ENCODE measurements at regions not wholly inside any gene's neighbourhood (a gene's known extent, or its start where the extent isn't known, plus 50 kb on each side); places are given as distances from the start of the nearest gene placed in this dataset.

DNA sequence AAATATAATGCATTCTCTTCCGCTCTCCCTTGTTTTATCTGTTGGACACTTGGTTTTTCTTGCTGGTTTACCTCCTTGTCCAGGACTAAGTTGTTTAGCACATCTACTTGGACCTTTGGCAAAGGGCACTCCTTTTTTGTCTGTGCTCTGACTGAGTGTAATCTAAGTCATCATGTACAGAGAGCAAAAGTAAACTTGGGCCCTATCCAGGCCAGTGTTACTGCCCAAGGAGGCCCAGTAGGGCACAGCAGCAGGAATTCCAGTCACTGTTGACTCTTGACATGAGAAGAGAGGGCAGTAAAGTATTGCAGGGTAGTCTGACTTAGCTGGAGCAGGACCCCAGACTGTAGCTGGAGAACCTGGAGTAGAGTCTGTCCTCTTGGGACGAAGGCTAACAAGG is 445.5 kb downstream of the ZIC3 start:
- no peaks in the 10 kb centered on the region for H3K27me3 ChIP-seq (ENCODE audit: control insufficient read depth, insufficient read depth, low read length)
- H3K36me3 ChIP-seq (ENCODE audit: control insufficient read depth, insufficient read depth, low read length) = no peaks in the 10 kb centered on the region
- no peak for DNase-seq (ENCODE audit: low read depth in 2 of 2)
- no peak overlapping the region for H2AFZ ChIP-seq (ENCODE audit: low read length)
- no peak overlapping the region for H3K27ac ChIP-seq (ENCODE audit: insufficient read depth, low read length)
- TF ChIP-seq, protein P1, sequence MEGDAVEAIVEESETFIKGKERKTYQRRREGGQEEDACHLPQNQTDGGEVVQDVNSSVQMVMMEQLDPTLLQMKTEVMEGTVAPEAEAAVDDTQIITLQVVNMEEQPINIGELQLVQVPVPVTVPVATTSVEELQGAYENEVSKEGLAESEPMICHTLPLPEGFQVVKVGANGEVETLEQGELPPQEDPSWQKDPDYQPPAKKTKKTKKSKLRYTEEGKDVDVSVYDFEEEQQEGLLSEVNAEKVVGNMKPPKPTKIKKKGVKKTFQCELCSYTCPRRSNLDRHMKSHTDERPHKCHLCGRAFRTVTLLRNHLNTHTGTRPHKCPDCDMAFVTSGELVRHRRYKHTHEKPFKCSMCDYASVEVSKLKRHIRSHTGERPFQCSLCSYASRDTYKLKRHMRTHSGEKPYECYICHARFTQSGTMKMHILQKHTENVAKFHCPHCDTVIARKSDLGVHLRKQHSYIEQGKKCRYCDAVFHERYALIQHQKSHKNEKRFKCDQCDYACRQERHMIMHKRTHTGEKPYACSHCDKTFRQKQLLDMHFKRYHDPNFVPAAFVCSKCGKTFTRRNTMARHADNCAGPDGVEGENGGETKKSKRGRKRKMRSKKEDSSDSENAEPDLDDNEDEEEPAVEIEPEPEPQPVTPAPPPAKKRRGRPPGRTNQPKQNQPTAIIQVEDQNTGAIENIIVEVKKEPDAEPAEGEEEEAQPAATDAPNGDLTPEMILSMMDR (conservative IDR thresholded peaks at IDR 0.05 in 1 of 2, IDR thresholded peaks at IDR 0.05 in 1 of 2; ENCODE audit: low read depth in 1 of 2, low read length in 2 of 2) = no peak
- TF ChIP-seq EZH2 (IDR thresholded peaks at IDR 0.05; ENCODE audit: low read length, missing control alignments) = no peak
- H3K4me2 ChIP-seq (ENCODE audit: extremely low read depth, insufficient read depth, low read length) = no peak overlapping the region
- no peaks in the 10 kb centered on the region for H3K4me1 ChIP-seq (ENCODE audit: control insufficient read depth, extremely low read depth, insufficient read depth, low read length)
- H3K9ac ChIP-seq (ENCODE audit: insufficient read depth, low read length) = no peak overlapping the region
- no peaks in the 10 kb centered on the region for H3K79me2 ChIP-seq (ENCODE audit: control insufficient read depth, insufficient read depth, low read length)
- H3K9me3 ChIP-seq (ENCODE audit: control insufficient read depth, insufficient read depth, low read depth, low read length) = no peaks in the 10 kb centered on the region
- no peak overlapping the region for H3K4me3 ChIP-seq (replicated peaks in 1 of 4; ENCODE audit: control extremely low read depth in 1 of 4, insufficient read depth in 1 of 4, low read depth in 3 of 4, low read length in 4 of 4)
- H4K20me1 ChIP-seq (ENCODE audit: control insufficient read depth, extremely low read depth, insufficient read depth, low read length) = no peaks in the 10 kb centered on the region

DNA sequence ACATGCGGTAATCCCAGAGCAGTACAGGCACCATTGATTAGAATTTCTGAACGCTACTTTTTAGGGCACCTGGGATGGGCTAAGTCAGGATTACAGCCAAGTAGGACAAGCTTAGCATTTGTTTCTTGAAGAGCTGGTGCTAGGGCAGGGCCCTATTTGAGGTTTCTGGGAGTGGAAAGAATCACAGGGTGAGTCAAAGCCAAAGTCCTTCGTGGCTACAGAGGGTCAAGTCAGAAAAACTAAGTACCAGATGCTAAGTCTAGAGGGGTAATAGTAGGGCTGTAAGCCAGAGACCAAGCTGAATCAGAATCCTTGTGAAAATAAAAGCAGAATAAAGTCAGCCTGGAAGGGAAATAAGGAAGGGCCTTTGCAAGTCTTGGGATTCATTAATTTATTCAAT is 448.6 kb downstream of the ZIC3 start:
- TF ChIP-seq EZH2 (IDR thresholded peaks at IDR 0.05; ENCODE audit: low read length, missing control alignments) = no peak
- TF ChIP-seq, protein P1 (conservative IDR thresholded peaks at IDR 0.05 in 1 of 2, IDR thresholded peaks at IDR 0.05 in 1 of 2; ENCODE audit: low read depth in 1 of 2, low read length in 2 of 2) = no peak

DNA sequence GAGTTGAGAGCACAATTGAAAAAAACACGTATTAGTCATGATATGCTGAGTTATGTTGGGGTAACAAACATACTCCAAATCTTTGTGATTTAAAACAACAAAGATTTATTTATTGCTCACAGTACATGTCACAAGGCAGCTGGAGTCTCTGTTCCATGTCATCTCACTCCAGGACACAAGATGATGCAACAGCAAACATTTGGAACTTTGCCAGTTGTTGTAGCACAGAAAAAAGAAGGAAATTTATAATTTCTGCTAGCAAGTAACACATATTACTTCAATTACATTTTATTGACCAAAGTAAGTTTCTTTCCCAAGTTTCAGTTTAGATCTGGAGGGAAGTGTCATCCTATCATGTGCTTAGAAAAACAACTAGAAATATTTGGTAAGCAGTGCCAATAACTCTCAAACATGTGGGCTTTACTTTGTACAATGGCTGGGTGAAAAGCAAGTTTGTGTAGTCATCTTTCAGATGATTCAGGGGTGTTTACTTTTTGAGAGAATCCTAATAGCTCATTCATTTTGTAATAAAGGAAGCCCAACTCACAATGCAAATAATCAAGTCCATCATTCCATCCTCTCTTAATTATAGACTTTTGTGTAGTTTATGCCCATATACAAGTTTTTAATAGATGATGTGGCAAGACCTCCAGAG is 452.3 kb downstream of the ZIC3 start:
- Histone ChIP-seq H3K27me3 (ENCODE audit: control insufficient read depth, insufficient read depth, low read length) (no peaks in the 10 kb centered on the region), H3K9me3 (ENCODE audit: control insufficient read depth, insufficient read depth, low read depth, low read length) (no peaks in the 10 kb centered on the region), H2AFZ (ENCODE audit: low read length) (no peak overlapping the region), H3K4me3 (replicated peaks in 1 of 4; ENCODE audit: control extremely low read depth in 1 of 4, insufficient read depth in 1 of 4, low read depth in 3 of 4, low read length in 4 of 4) (no peak overlapping the region), H3K79me2 (ENCODE audit: control insufficient read depth, insufficient read depth, low read length) (no peaks in the 10 kb centered on the region), H4K20me1 (ENCODE audit: control insufficient read depth, extremely low read depth, insufficient read depth, low read length) (no peaks in the 10 kb centered on the region), H3K4me2 (ENCODE audit: extremely low read depth, insufficient read depth, low read length) (no peak overlapping the region), H3K27ac (ENCODE audit: insufficient read depth, low read length) (no peak overlapping the region), H3K4me1 (ENCODE audit: control insufficient read depth, extremely low read depth, insufficient read depth, low read length) (no peaks in the 10 kb centered on the region), H3K36me3 (ENCODE audit: control insufficient read depth, insufficient read depth, low read length) (no peaks in the 10 kb centered on the region), H3K9ac (ENCODE audit: insufficient read depth, low read length) (no peak overlapping the region)
- DNase-seq (ENCODE audit: low read depth in 2 of 2) = peak in 1 of 2 donors; percentile 5
- TF ChIP-seq, protein P1 (conservative IDR thresholded peaks at IDR 0.05 in 1 of 2, IDR thresholded peaks at IDR 0.05 in 1 of 2; ENCODE audit: low read depth in 1 of 2, low read length in 2 of 2) = no peak
- TF ChIP-seq EZH2 (IDR thresholded peaks at IDR 0.05; ENCODE audit: low read length, missing control alignments) = no peak

More for the DNA sequence above, 448.6 kb downstream of the ZIC3 start:
- no peaks in the 10 kb centered on the region for H3K79me2 ChIP-seq (ENCODE audit: control insufficient read depth, insufficient read depth, low read length)
- no peak overlapping the region for H3K4me3 ChIP-seq (replicated peaks in 1 of 4; ENCODE audit: control extremely low read depth in 1 of 4, insufficient read depth in 1 of 4, low read depth in 3 of 4, low read length in 4 of 4)
- H3K9ac ChIP-seq (ENCODE audit: insufficient read depth, low read length) = no peak overlapping the region
- no peak overlapping the region for H3K4me2 ChIP-seq (ENCODE audit: extremely low read depth, insufficient read depth, low read length)
- no peak overlapping the region for H2AFZ ChIP-seq (ENCODE audit: low read length)
- no peaks in the 10 kb centered on the region for H4K20me1 ChIP-seq (ENCODE audit: control insufficient read depth, extremely low read depth, insufficient read depth, low read length)
- no peaks in the 10 kb centered on the region for H3K27me3 ChIP-seq (ENCODE audit: control insufficient read depth, insufficient read depth, low read length)
- peak in 1 of 2 donors; percentile 22 for DNase-seq (ENCODE audit: low read depth in 2 of 2)
- no peak overlapping the region for H3K27ac ChIP-seq (ENCODE audit: insufficient read depth, low read length)
- H3K9me3 ChIP-seq (ENCODE audit: control insufficient read depth, insufficient read depth, low read depth, low read length) = no peaks in the 10 kb centered on the region
- H3K36me3 ChIP-seq (ENCODE audit: control insufficient read depth, insufficient read depth, low read length) = no peaks in the 10 kb centered on the region
- no peaks in the 10 kb centered on the region for H3K4me1 ChIP-seq (ENCODE audit: control insufficient read depth, extremely low read depth, insufficient read depth, low read length)

All from fibroblast of lung (primary cell).